Naive B cell (primary cell): ENCODE measurements at regions not wholly inside any gene's neighbourhood (a gene's known extent, or its start where the extent isn't known, plus 50 kb on each side); places are given as distances from the start of the nearest gene placed in this dataset.
"Not testable (repeated sequence)": the region's sequence is repeated elsewhere in the genome, so short reads cannot be mapped to it uniquely, and the experiment has no call there.

Experiments
- ATAC-seq, 2 donors: fragments of 150-1000 bp; cut with Tn5 transposase; 2 replicates each; pipeline ENCODE4 v1.10.0; 2021; ENCODE audit warnings: low read depth in 2 of 2, mild to moderate bottlenecking in 2 of 2, moderate library complexity in 2 of 2
- DNase-seq: peaks from one replicate; pipeline ENCODE4 v3.0.0; 2022
- H3K27ac Mint-ChIP-seq, 6 donors: one replicate each; pipeline ENCODE4 v1.8.0; 2020 to 2022; ENCODE audit warnings: mild to moderate bottlenecking in 6 of 6, mixed read lengths in 6 of 6, moderate library complexity in 5 of 6, inconsistent platforms in 2 of 6
- H3K27me3 Mint-ChIP-seq, 3 donors: one replicate each; pipeline ENCODE4 v1.8.0; 2021 to 2022; ENCODE audit warnings: mixed read lengths in 3 of 3, mild to moderate bottlenecking in 1 of 3
- H3K36me3 Mint-ChIP-seq, 2 donors: one replicate each; pipeline ENCODE4 v1.8.0; 2020 to 2022; ENCODE audit warnings: mixed read lengths in 2 of 2, inconsistent platforms in 1 of 2, mild to moderate bottlenecking in 1 of 2
- H3K4me1 Mint-ChIP-seq, 3 donors: one replicate each; pipeline ENCODE4 v1.8.0; 2020 to 2022; ENCODE audit warnings: mixed read lengths in 3 of 3, inconsistent platforms in 1 of 3, mild to moderate bottlenecking in 1 of 3, moderate library complexity in 1 of 3
- H3K4me3 Mint-ChIP-seq, 8 donors: one replicate each; pipeline ENCODE4 v1.8.0; 2020 to 2022; ENCODE audit warnings: mild to moderate bottlenecking in 8 of 8, mixed read lengths in 8 of 8, moderate library complexity in 8 of 8, inconsistent platforms in 2 of 8
- H3K9me3 Mint-ChIP-seq, 7 donors: one replicate each; pipeline ENCODE4 v1.8.0; 2020 to 2022; ENCODE audit warnings: mixed read lengths in 7 of 7, mild to moderate bottlenecking in 5 of 7, inconsistent platforms in 2 of 7, moderate library complexity in 1 of 7

- DNase-seq (no peak), ATAC-seq (no peak)
- no peaks in the 10 kb centered on the region for H3K4me1 Mint-ChIP-seq
- H3K27me3 Mint-ChIP-seq = no peaks in the 10 kb centered on the region
- H3K4me3 Mint-ChIP-seq = no peak overlapping the region
- no peaks in the 10 kb centered on the region for H3K36me3 Mint-ChIP-seq
- no peak overlapping the region for H3K27ac Mint-ChIP-seq
- H3K9me3 Mint-ChIP-seq = peaks cover 0 to 4% (median 0%) of the 10 kb centered on the region in 7 donors
These were observed 376.9 kb upstream of the NRG3 start for GRCh38 chr10:81498011-81498551.

- Mint-ChIP-seq H3K4me3 (no peak overlapping the region), H3K36me3 (no peaks in the 10 kb centered on the region), H3K4me1 (no peaks in the 10 kb centered on the region), H3K9me3 (peaks cover 6 to 22% (median 13%) of the 10 kb centered on the region in 7 donors), H3K27ac (no peak overlapping the region), H3K27me3 (no peaks in the 10 kb centered on the region)
- no peak for DNase-seq
- ATAC-seq = no peak
These were observed 372.2 kb upstream of the NRG3 start for GRCh38 chr10:81502677-81503359.

GRCh38 chr10:81505777-81506176 lies 369.2 kb upstream of the NRG3 start:
- not testable (repeated sequence) for DNase-seq, ATAC-seq, H3K4me3 Mint-ChIP-seq, H3K4me1 Mint-ChIP-seq, H3K27me3 Mint-ChIP-seq, H3K27ac Mint-ChIP-seq, H3K36me3 Mint-ChIP-seq
- H3K9me3 Mint-ChIP-seq = peaks cover 6 to 41% (median 19%) of the 10 kb centered on the region in 7 donors

GRCh38 chr10:81514811-81515210 lies 360.2 kb upstream of the NRG3 start:
- Mint-ChIP-seq H3K27ac (no peak overlapping the region), H3K4me3 (no peak overlapping the region), H3K4me1 (no peaks in the 10 kb centered on the region), H3K36me3 (no peaks in the 10 kb centered on the region), H3K9me3 (peaks cover 4 to 8% (median 6%) of the 10 kb centered on the region in 7 donors), H3K27me3 (no peaks in the 10 kb centered on the region)
- ATAC-seq (no peak), DNase-seq (no peak)

GRCh38 chr10:81520688-81521087 lies 354.3 kb upstream of the NRG3 start:
- no peak for ATAC-seq
- H3K4me3 Mint-ChIP-seq = no peak overlapping the region
- DNase-seq = no peak
- H3K4me1 Mint-ChIP-seq = no peaks in the 10 kb centered on the region
- no peaks in the 10 kb centered on the region for H3K27me3 Mint-ChIP-seq
- H3K36me3 Mint-ChIP-seq = no peaks in the 10 kb centered on the region
- no peak overlapping the region for H3K27ac Mint-ChIP-seq
- peaks cover 0 to 7% (median 0%) of the 10 kb centered on the region in 7 donors for H3K9me3 Mint-ChIP-seq

- Mint-ChIP-seq H3K4me3 (no peak overlapping the region), H3K36me3 (no peaks in the 10 kb centered on the region), H3K27ac (no peak overlapping the region), H3K9me3 (peaks cover 0 to 10% (median 2%) of the 10 kb centered on the region in 7 donors), H3K27me3 (no peaks in the 10 kb centered on the region), H3K4me1 (no peaks in the 10 kb centered on the region)
- DNase-seq (no peak), ATAC-seq (no peak)
These were observed 350.5 kb upstream of the NRG3 start for GRCh38 chr10:81524467-81524866.

GRCh38 chr10:81532403-81532802 lies 342.6 kb upstream of the NRG3 start:
- Mint-ChIP-seq H3K27ac (no peak overlapping the region), H3K4me1 (no peaks in the 10 kb centered on the region), H3K27me3 (no peaks in the 10 kb centered on the region), H3K36me3 (no peaks in the 10 kb centered on the region), H3K9me3 (peaks cover 0 to 7% (median 4%) of the 10 kb centered on the region in 7 donors), H3K4me3 (no peak overlapping the region)
- ATAC-seq (no peak), DNase-seq (no peak)

GRCh38 chr10:81534991-81535390 lies 340.0 kb upstream of the NRG3 start:
- no peak for ATAC-seq
- Mint-ChIP-seq H3K36me3 (no peaks in the 10 kb centered on the region), H3K4me1 (no peaks in the 10 kb centered on the region), H3K27ac (no peak overlapping the region), H3K4me3 (no peak overlapping the region), H3K27me3 (no peaks in the 10 kb centered on the region), H3K9me3 (peaks cover 2 to 23% (median 6%) of the 10 kb centered on the region in 7 donors)
- DNase-seq = no peak

GRCh38 chr10:81541517-81541916 lies 333.5 kb upstream of the NRG3 start:
- Mint-ChIP-seq H3K27me3 (no peaks in the 10 kb centered on the region), H3K4me3 (no peak overlapping the region), H3K9me3 (peaks cover 2 to 23% (median 5%) of the 10 kb centered on the region in 7 donors), H3K27ac (no peak overlapping the region), H3K4me1 (no peaks in the 10 kb centered on the region), H3K36me3 (no peaks in the 10 kb centered on the region)
- DNase-seq (no peak), ATAC-seq (no peak)

- H3K9me3 Mint-ChIP-seq = peaks cover 2 to 26% (median 10%) of the 10 kb centered on the region in 7 donors
- H3K36me3 Mint-ChIP-seq = no peaks in the 10 kb centered on the region
- H3K27ac Mint-ChIP-seq = no peak overlapping the region
- H3K27me3 Mint-ChIP-seq = no peaks in the 10 kb centered on the region
- ATAC-seq = no peak
- no peak for DNase-seq
- no peak overlapping the region for H3K4me3 Mint-ChIP-seq
- no peaks in the 10 kb centered on the region for H3K4me1 Mint-ChIP-seq
These were observed 328.8 kb upstream of the NRG3 start for GRCh38 chr10:81546243-81546642.

- H3K4me1 Mint-ChIP-seq = no peaks in the 10 kb centered on the region
- H3K36me3 Mint-ChIP-seq = no peaks in the 10 kb centered on the region
- no peak for ATAC-seq
- H3K27ac Mint-ChIP-seq = no peak overlapping the region
- DNase-seq = no peak
- H3K9me3 Mint-ChIP-seq = peaks cover 2 to 42% (median 10%) of the 10 kb centered on the region in 7 donors
- no peaks in the 10 kb centered on the region for H3K27me3 Mint-ChIP-seq
- no peak overlapping the region for H3K4me3 Mint-ChIP-seq
These were observed 326.8 kb upstream of the NRG3 start for GRCh38 chr10:81548160-81548559.

- ATAC-seq (no peak), DNase-seq (no peak)
- Mint-ChIP-seq H3K27me3 (peaks cover 0 to 5% (median 0%) of the 10 kb centered on the region in 3 donors), H3K4me1 (peaks cover 0 to 7% (median 0%) of the 10 kb centered on the region in 3 donors), H3K27ac (no peak overlapping the region), H3K4me3 (no peak overlapping the region), H3K9me3 (peaks cover 0 to 10% (median 7%) of the 10 kb centered on the region in 7 donors), H3K36me3 (no peaks in the 10 kb centered on the region)
These were observed 310.9 kb upstream of the NRG3 start for GRCh38 chr10:81564143-81564542.

GRCh38 chr10:81569488-81569887 lies 305.5 kb upstream of the NRG3 start:
- no peaks in the 10 kb centered on the region for H3K36me3 Mint-ChIP-seq
- peaks cover 0 to 9% (median 3%) of the 10 kb centered on the region in 7 donors for H3K9me3 Mint-ChIP-seq
- ATAC-seq (no peak), DNase-seq (no peak)
- H3K4me1 Mint-ChIP-seq = peaks cover 0 to under 1% (median 0%) of the 10 kb centered on the region in 3 donors
- H3K4me3 Mint-ChIP-seq = no peak overlapping the region
- H3K27me3 Mint-ChIP-seq = no peaks in the 10 kb centered on the region
- H3K27ac Mint-ChIP-seq = no peak overlapping the region

GRCh38 chr10:81570349-81570748 lies 304.6 kb upstream of the NRG3 start:
- Mint-ChIP-seq H3K36me3 (no peaks in the 10 kb centered on the region), H3K4me1 (no peaks in the 10 kb centered on the region), H3K27me3 (no peaks in the 10 kb centered on the region), H3K4me3 (no peak overlapping the region), H3K27ac (no peak overlapping the region), H3K9me3 (peaks cover 0 to 12% (median 4%) of the 10 kb centered on the region in 7 donors)
- no peak for DNase-seq
- no peak for ATAC-seq
